ENCODE measurements at regions not wholly inside any gene's neighbourhood (a gene's known extent, or its start where the extent isn't known, plus 50 kb on each side); places are given as distances from the start of the nearest gene placed in this dataset.

DNA sequence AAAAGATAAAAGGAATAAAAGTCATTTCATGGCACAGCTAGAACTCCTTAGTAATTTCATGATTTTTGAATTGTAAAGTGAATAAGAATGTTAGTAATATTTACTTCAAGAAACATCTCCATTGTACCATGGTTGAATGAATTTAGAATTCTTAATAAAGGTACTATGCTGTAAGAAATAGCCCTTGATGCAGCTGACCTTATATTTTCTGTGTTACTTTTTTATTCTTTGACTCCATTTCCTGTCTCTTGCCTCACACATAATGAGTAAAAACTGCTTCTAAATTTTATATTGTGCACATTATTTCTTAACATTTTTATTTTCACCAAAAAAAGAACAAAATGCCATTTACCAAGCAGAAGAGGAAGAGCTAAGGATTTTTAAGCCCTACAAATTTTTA is 81.9 kb upstream of the PDHA2 start:
- Histone ChIP-seq H3K4me3 (no peak overlapping the region), H3K9me3 (no peaks in the 10 kb centered on the region), H3K4me1 (no peaks in the 10 kb centered on the region), H3K27ac (no peak overlapping the region), H3K27me3 (no peaks in the 10 kb centered on the region), H3K36me3 (no peaks in the 10 kb centered on the region)
- intact Hi-C loops (cut with DNase I; ENCODE audit: low total_unique reads), result no loop called here
- no peak for TF ChIP-seq CTCF (IDR thresholded peaks at IDR 0.05)
- no peak for DNase-seq

DNA sequence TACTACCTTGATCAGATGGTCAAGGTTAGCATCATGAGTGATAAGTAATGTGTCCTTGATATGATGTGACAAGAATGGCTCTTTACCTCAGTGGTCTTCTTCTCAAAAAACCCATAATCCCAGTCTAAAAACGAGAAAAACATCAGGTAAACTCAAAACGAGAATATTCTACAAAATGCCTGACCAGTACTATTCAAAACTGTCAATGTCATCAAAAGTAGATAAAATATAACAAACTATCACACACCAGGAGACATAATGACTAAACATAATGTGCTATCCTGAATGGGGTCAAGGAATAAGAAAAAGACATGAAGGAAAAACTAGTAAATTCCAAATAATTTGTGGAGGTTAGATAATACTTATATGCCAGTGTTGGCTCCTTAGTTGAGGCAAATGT is 85.2 kb upstream of the PDHA2 start:
- H3K4me3 ChIP-seq, result no peak overlapping the region
- H3K27ac ChIP-seq, result no peak overlapping the region
- H3K36me3 ChIP-seq, result no peaks in the 10 kb centered on the region
- H3K9me3 ChIP-seq, result no peaks in the 10 kb centered on the region
- no peak for TF ChIP-seq CTCF (IDR thresholded peaks at IDR 0.05)
- intact Hi-C loops (cut with DNase I; ENCODE audit: low total_unique reads), result no loop called here
- no peak for DNase-seq
- no peaks in the 10 kb centered on the region for H3K27me3 ChIP-seq
- no peaks in the 10 kb centered on the region for H3K4me1 ChIP-seq

DNA sequence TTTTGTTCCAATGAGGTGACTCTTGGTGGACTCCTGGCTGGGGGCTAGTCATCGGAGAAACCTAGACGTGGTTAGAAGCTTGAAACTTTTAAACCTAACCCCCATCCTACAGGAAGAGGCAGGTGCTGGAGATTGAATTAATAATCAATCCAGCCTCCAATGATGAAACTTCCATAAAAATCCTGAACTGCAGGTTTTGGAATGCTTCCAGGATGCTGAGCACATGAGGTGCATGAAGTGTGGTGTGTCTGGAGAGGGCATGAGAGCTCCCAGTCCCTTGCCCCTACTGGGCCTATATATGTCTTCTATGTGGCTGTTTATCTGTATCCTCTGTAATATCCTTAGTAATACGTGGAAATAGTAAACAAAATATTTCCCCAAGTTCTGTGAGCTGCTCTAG is 90.7 kb upstream of the PDHA2 start:
- Histone ChIP-seq H3K4me1 (no peaks in the 10 kb centered on the region), H3K27me3 (no peaks in the 10 kb centered on the region), H3K27ac (no peak overlapping the region), H3K4me3 (no peak overlapping the region), H3K36me3 (no peaks in the 10 kb centered on the region), H3K9me3 (peaks cover 0 to 2% (median 2%) of the 10 kb centered on the region in 3 donors)
- no peak for DNase-seq
- no peak for TF ChIP-seq CTCF (IDR thresholded peaks at IDR 0.05)
- intact Hi-C loops (cut with DNase I; ENCODE audit: low total_unique reads), result no loop called here

- no peak for DNase-seq
- Histone ChIP-seq H3K36me3 (no peaks in the 10 kb centered on the region), H3K4me3 (no peak overlapping the region), H3K4me1 (no peaks in the 10 kb centered on the region), H3K27ac (no peak overlapping the region), H3K9me3 (peaks cover 0 to 6% (median 6%) of the 10 kb centered on the region in 3 donors), H3K27me3 (no peaks in the 10 kb centered on the region)
- TF ChIP-seq CTCF (IDR thresholded peaks at IDR 0.05), result no peak
- intact Hi-C loops (cut with DNase I; ENCODE audit: low total_unique reads), result no loop called here
Measured at GRCh38 chr4:95742872-95743271, 97.0 kb upstream of the PDHA2 start.

DNA sequence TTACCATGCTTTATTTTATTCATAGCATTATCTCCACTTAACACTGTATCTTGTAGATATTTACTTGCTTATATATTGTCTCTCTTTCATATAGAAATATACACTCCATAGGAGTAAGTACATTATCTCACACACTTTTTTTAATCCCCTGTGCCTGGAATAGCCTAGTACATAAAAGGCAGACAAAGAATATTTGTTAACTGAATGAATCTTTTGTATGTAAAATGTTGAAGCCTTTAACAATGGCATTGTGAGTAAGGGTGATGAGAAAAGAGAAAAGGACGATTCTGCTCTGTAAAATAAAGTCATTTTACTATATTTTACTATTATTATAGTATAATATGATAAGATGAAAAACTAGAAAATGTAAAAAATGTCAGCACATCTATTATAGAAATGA is 97.7 kb upstream of the PDHA2 start:
- H3K27me3 ChIP-seq, result no peaks in the 10 kb centered on the region
- H3K9me3 ChIP-seq, result peaks cover 0 to 6% (median 6%) of the 10 kb centered on the region in 3 donors
- no peaks in the 10 kb centered on the region for H3K36me3 ChIP-seq
- H3K4me1 ChIP-seq, result no peaks in the 10 kb centered on the region
- intact Hi-C loops (cut with DNase I; ENCODE audit: low total_unique reads), result no loop called here
- TF ChIP-seq CTCF (IDR thresholded peaks at IDR 0.05), result no peak
- H3K4me3 ChIP-seq, result no peak overlapping the region
- H3K27ac ChIP-seq, result no peak overlapping the region
- DNase-seq, result no peak

DNA sequence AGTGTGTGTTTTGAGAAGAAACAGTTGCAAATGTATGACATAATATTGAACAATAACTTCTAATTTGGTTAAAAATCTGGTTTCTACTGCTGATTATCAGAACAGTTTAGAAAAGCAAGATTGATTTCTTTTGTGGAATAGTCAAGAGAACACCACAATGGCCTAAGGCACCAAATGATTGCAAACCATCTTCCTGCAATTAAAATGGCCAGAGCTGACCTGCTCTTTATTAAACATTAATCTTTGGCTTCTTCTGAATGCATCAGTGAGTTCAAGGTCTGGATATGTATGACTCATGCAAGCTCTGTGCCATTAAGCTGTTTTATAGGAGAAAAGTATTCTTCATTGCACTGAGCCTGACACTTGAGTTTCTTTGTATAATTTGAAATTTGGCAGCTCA is 107.8 kb upstream of the PDHA2 start:
- Histone ChIP-seq H3K36me3 (no peaks in the 10 kb centered on the region), H3K9me3 (no peaks in the 10 kb centered on the region), H3K4me1 (no peaks in the 10 kb centered on the region), H3K27me3 (no peaks in the 10 kb centered on the region), H3K4me3 (no peak overlapping the region), H3K27ac (no peak overlapping the region)
- no peak for TF ChIP-seq CTCF (IDR thresholded peaks at IDR 0.05)
- intact Hi-C loops (cut with DNase I; ENCODE audit: low total_unique reads), result no loop called here
- no peak for DNase-seq

Data from tibial artery (tissue), 4 donors.